ENCODE measurements at regions not wholly inside any gene's neighbourhood (a gene's known extent, or its start where the extent isn't known, plus 50 kb on each side); places are given as distances from the start of the nearest gene placed in this dataset.

- no peak overlapping the region for H3K9ac ChIP-seq (ENCODE audit: low read depth, low read length)
- no peak overlapping the region for H3K4me3 ChIP-seq (ENCODE audit: low read length)
- no peaks in the 10 kb centered on the region for H3K27me3 ChIP-seq (ENCODE audit: insufficient read depth, low read length)
- no peaks in the 10 kb centered on the region for H3K4me1 ChIP-seq (ENCODE audit: insufficient read depth, low read length)
- no peak overlapping the region for H3K27ac ChIP-seq (ENCODE audit: low read length)
- H3K9me3 ChIP-seq (ENCODE audit: insufficient read depth, low read depth, low read length): no peaks in the 10 kb centered on the region
- H3K36me3 ChIP-seq (ENCODE audit: insufficient read depth, low read depth, low read length): no peaks in the 10 kb centered on the region
Observed at GRCh38 chr22:47965066-47965465, 1202.6 kb downstream of the TBC1D22A start.

GRCh38 chr22:47963660-47964059 lies 1201.2 kb downstream of the TBC1D22A start:
- Histone ChIP-seq H3K4me1 (ENCODE audit: insufficient read depth, low read length) (no peaks in the 10 kb centered on the region), H3K27ac (ENCODE audit: low read length) (no peak overlapping the region), H3K9me3 (ENCODE audit: insufficient read depth, low read depth, low read length) (peaks cover 4% of the 10 kb centered on the region; the same call in 1 of the 2 replicates), H3K27me3 (ENCODE audit: insufficient read depth, low read length) (no peaks in the 10 kb centered on the region), H3K36me3 (ENCODE audit: insufficient read depth, low read depth, low read length) (no peaks in the 10 kb centered on the region), H3K4me3 (ENCODE audit: low read length) (no peak overlapping the region), H3K9ac (ENCODE audit: low read depth, low read length) (no peak overlapping the region)

- Histone ChIP-seq H3K9me3 (ENCODE audit: insufficient read depth, low read depth, low read length) (peaks cover 21% of the 10 kb centered on the region), H3K27me3 (ENCODE audit: insufficient read depth, low read length) (no peaks in the 10 kb centered on the region), H3K4me1 (ENCODE audit: insufficient read depth, low read length) (no peaks in the 10 kb centered on the region), H3K4me3 (ENCODE audit: low read length) (no peak overlapping the region), H3K9ac (ENCODE audit: low read depth, low read length) (no peak overlapping the region), H3K36me3 (ENCODE audit: insufficient read depth, low read depth, low read length) (no peaks in the 10 kb centered on the region), H3K27ac (ENCODE audit: low read length) (no peak overlapping the region)
Observed at GRCh38 chr22:47957649-47958048, 1195.2 kb downstream of the TBC1D22A start.

GRCh38 chr22:47954107-47954506 lies 1191.7 kb downstream of the TBC1D22A start:
- peaks cover 27% of the 10 kb centered on the region for H3K9me3 ChIP-seq (ENCODE audit: insufficient read depth, low read depth, low read length)
- H3K4me3 ChIP-seq (ENCODE audit: low read length): no peak overlapping the region
- no peaks in the 10 kb centered on the region for H3K27me3 ChIP-seq (ENCODE audit: insufficient read depth, low read length)
- no peaks in the 10 kb centered on the region for H3K36me3 ChIP-seq (ENCODE audit: insufficient read depth, low read depth, low read length)
- no peak overlapping the region for H3K27ac ChIP-seq (ENCODE audit: low read length)
- no peaks in the 10 kb centered on the region for H3K4me1 ChIP-seq (ENCODE audit: insufficient read depth, low read length)
- H3K9ac ChIP-seq (ENCODE audit: low read depth, low read length): no peak overlapping the region

GRCh38 chr22:47944941-47945340 lies 1182.5 kb downstream of the TBC1D22A start:
- Histone ChIP-seq H3K36me3 (ENCODE audit: insufficient read depth, low read depth, low read length) (no peaks in the 10 kb centered on the region), H3K27me3 (ENCODE audit: insufficient read depth, low read length) (no peaks in the 10 kb centered on the region), H3K27ac (ENCODE audit: low read length) (no peak overlapping the region), H3K4me1 (ENCODE audit: insufficient read depth, low read length) (no peaks in the 10 kb centered on the region), H3K9ac (ENCODE audit: low read depth, low read length) (no peak overlapping the region), H3K4me3 (ENCODE audit: low read length) (no peak overlapping the region), H3K9me3 (ENCODE audit: insufficient read depth, low read depth, low read length) (no peaks in the 10 kb centered on the region; the same call in 1 of the 2 replicates)

- no peak overlapping the region for H3K4me3 ChIP-seq (ENCODE audit: low read length)
- H3K27me3 ChIP-seq (ENCODE audit: insufficient read depth, low read length): no peaks in the 10 kb centered on the region
- no peaks in the 10 kb centered on the region; the same call in 1 of the 2 replicates for H3K9me3 ChIP-seq (ENCODE audit: insufficient read depth, low read depth, low read length)
- H3K27ac ChIP-seq (ENCODE audit: low read length): no peak overlapping the region
- no peaks in the 10 kb centered on the region for H3K36me3 ChIP-seq (ENCODE audit: insufficient read depth, low read depth, low read length)
- no peak overlapping the region for H3K9ac ChIP-seq (ENCODE audit: low read depth, low read length)
- no peaks in the 10 kb centered on the region for H3K4me1 ChIP-seq (ENCODE audit: insufficient read depth, low read length)
Observed at GRCh38 chr22:47943729-47944700, 1181.6 kb downstream of the TBC1D22A start.

GRCh38 chr22:47940211-47940610 lies 1177.8 kb downstream of the TBC1D22A start:
- Histone ChIP-seq H3K27ac (ENCODE audit: low read length) (no peak overlapping the region), H3K9ac (ENCODE audit: low read depth, low read length) (no peak overlapping the region), H3K27me3 (ENCODE audit: insufficient read depth, low read length) (no peaks in the 10 kb centered on the region), H3K4me3 (ENCODE audit: low read length) (no peak overlapping the region), H3K36me3 (ENCODE audit: insufficient read depth, low read depth, low read length) (no peaks in the 10 kb centered on the region), H3K9me3 (ENCODE audit: insufficient read depth, low read depth, low read length) (peaks cover 3% of the 10 kb centered on the region), H3K4me1 (ENCODE audit: insufficient read depth, low read length) (no peaks in the 10 kb centered on the region)

- H3K4me1 ChIP-seq (ENCODE audit: insufficient read depth, low read length): no peaks in the 10 kb centered on the region
- H3K27ac ChIP-seq (ENCODE audit: low read length): no peak overlapping the region
- H3K36me3 ChIP-seq (ENCODE audit: insufficient read depth, low read depth, low read length): no peaks in the 10 kb centered on the region
- no peaks in the 10 kb centered on the region for H3K27me3 ChIP-seq (ENCODE audit: insufficient read depth, low read length)
- H3K9ac ChIP-seq (ENCODE audit: low read depth, low read length): no peak overlapping the region
- no peak overlapping the region for H3K4me3 ChIP-seq (ENCODE audit: low read length)
- H3K9me3 ChIP-seq (ENCODE audit: insufficient read depth, low read depth, low read length): peaks cover 6% of the 10 kb centered on the region; the same call in 1 of the 2 replicates
Observed at GRCh38 chr22:47933891-47934290, 1171.4 kb downstream of the TBC1D22A start.

- H3K9me3 ChIP-seq (ENCODE audit: insufficient read depth, low read depth, low read length): peaks cover 6% of the 10 kb centered on the region; the same call in 1 of the 2 replicates
Observed at GRCh38 chr22:47933226-47933625, 1170.8 kb downstream of the TBC1D22A start.

GRCh38 chr22:47929646-47930185 lies 1167.3 kb downstream of the TBC1D22A start:
- Histone ChIP-seq H3K9ac (ENCODE audit: low read depth, low read length) (no peak overlapping the region), H3K36me3 (ENCODE audit: insufficient read depth, low read depth, low read length) (no peaks in the 10 kb centered on the region), H3K4me1 (ENCODE audit: insufficient read depth, low read length) (no peaks in the 10 kb centered on the region), H3K4me3 (ENCODE audit: low read length) (no peak overlapping the region), H3K27ac (ENCODE audit: low read length) (no peak overlapping the region), H3K27me3 (ENCODE audit: insufficient read depth, low read length) (no peaks in the 10 kb centered on the region), H3K9me3 (ENCODE audit: insufficient read depth, low read depth, low read length) (peaks cover 1% of the 10 kb centered on the region; the same call in 1 of the 2 replicates)

More at GRCh38 chr22:47933226-47933625, 1170.8 kb downstream of the TBC1D22A start:
- H3K4me1 ChIP-seq (ENCODE audit: insufficient read depth, low read length): no peaks in the 10 kb centered on the region
- H3K9ac ChIP-seq (ENCODE audit: low read depth, low read length): no peak overlapping the region
- H3K27ac ChIP-seq (ENCODE audit: low read length): no peak overlapping the region
- H3K27me3 ChIP-seq (ENCODE audit: insufficient read depth, low read length): no peaks in the 10 kb centered on the region
- no peak overlapping the region for H3K4me3 ChIP-seq (ENCODE audit: low read length)
- H3K36me3 ChIP-seq (ENCODE audit: insufficient read depth, low read depth, low read length): no peaks in the 10 kb centered on the region

- Histone ChIP-seq H3K4me3 (ENCODE audit: low read length) (no peak overlapping the region), H3K9me3 (ENCODE audit: insufficient read depth, low read depth, low read length) (peaks cover 4% of the 10 kb centered on the region; the same call in 1 of the 2 replicates), H3K9ac (ENCODE audit: low read depth, low read length) (no peak overlapping the region), H3K36me3 (ENCODE audit: insufficient read depth, low read depth, low read length) (no peaks in the 10 kb centered on the region), H3K27ac (ENCODE audit: low read length) (no peak overlapping the region), H3K4me1 (ENCODE audit: insufficient read depth, low read length) (no peaks in the 10 kb centered on the region), H3K27me3 (ENCODE audit: insufficient read depth, low read length) (no peaks in the 10 kb centered on the region)
Observed at GRCh38 chr22:47929073-47929472, 1166.6 kb downstream of the TBC1D22A start.

- H3K36me3 ChIP-seq (ENCODE audit: insufficient read depth, low read depth, low read length): no peaks in the 10 kb centered on the region
- no peak overlapping the region for H3K4me3 ChIP-seq (ENCODE audit: low read length)
- no peak overlapping the region for H3K27ac ChIP-seq (ENCODE audit: low read length)
- no peak overlapping the region for H3K9ac ChIP-seq (ENCODE audit: low read depth, low read length)
- no peaks in the 10 kb centered on the region for H3K4me1 ChIP-seq (ENCODE audit: insufficient read depth, low read length)
- H3K9me3 ChIP-seq (ENCODE audit: insufficient read depth, low read depth, low read length): peaks cover 7% of the 10 kb centered on the region; the same call in 1 of the 2 replicates
- H3K27me3 ChIP-seq (ENCODE audit: insufficient read depth, low read length): no peaks in the 10 kb centered on the region
Observed at GRCh38 chr22:47928631-47929030, 1166.2 kb downstream of the TBC1D22A start.

All from iPS-20b (cell line).